ENCODE measurements at regions not wholly inside any gene's neighbourhood (a gene's known extent, or its start where the extent isn't known, plus 50 kb on each side); places are given as distances from the start of the nearest gene placed in this dataset.

DNA sequence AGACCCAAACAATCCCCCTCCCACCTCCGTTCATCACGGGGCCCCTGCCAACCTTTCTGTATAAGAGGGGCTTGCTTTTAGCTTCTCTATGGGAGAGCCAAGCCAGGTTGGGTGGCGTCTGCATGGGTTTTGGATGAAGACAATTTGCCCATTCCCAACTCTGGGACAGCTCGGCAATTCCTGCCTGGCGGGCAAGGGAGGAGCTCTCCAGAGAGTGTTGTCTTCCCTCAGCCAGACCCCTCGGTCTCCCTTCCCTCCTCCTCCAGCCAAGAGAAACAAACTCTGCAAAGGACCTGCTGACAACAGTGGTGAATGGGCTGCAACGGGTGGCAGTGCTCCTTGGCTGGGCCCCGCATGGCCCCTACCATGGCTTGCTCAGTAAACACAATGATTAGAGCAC is 267.2 kb upstream of the HDAC4 start:
- Mint-ChIP-seq H3K27me3 (ENCODE audit: low read depth) (peaks cover 32% of the 10 kb centered on the region), H3K4me3 (no peak overlapping the region), H3K27ac (no peak overlapping the region), H3K9me3 (no peaks in the 10 kb centered on the region), H3K36me3 (ENCODE audit: low read depth) (no peaks in the 10 kb centered on the region), H3K4me1 (no peaks in the 10 kb centered on the region)
- TF ChIP-seq, protein P1, sequence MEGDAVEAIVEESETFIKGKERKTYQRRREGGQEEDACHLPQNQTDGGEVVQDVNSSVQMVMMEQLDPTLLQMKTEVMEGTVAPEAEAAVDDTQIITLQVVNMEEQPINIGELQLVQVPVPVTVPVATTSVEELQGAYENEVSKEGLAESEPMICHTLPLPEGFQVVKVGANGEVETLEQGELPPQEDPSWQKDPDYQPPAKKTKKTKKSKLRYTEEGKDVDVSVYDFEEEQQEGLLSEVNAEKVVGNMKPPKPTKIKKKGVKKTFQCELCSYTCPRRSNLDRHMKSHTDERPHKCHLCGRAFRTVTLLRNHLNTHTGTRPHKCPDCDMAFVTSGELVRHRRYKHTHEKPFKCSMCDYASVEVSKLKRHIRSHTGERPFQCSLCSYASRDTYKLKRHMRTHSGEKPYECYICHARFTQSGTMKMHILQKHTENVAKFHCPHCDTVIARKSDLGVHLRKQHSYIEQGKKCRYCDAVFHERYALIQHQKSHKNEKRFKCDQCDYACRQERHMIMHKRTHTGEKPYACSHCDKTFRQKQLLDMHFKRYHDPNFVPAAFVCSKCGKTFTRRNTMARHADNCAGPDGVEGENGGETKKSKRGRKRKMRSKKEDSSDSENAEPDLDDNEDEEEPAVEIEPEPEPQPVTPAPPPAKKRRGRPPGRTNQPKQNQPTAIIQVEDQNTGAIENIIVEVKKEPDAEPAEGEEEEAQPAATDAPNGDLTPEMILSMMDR (IDR thresholded peaks at IDR 0.05; ENCODE audit: unreplicated experiment in 3 of 3): no peak

DNA sequence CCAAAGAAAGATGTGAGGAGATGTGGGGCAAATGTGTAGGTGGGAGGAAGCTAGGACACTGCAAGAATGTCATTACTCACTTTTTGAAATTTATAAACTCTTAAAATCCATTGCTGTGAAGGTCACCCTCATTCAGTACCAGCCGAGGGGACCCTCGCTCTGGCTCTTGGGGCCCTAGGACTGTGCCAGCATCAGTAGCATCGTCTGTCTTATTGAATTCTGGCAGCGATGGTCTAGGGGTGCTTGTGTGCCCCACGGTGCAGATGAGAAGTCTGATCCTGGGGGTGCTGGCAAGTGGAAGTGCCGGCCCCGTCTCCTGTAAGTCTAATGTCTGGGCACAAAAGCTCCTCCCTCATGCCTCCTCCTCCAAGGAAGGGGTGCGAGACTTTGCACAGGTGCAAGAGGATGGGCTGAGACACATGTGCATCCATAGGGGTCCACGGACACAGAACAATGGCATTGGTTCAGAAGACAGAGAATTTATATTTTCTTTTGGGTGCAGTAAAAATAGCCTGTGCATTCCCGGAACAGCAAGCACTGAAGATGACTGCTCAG is 266.7 kb upstream of the HDAC4 start:
- Mint-ChIP-seq H3K36me3 (ENCODE audit: low read depth) (no peaks in the 10 kb centered on the region), H3K4me1 (no peaks in the 10 kb centered on the region), H3K27ac (no peak overlapping the region), H3K9me3 (no peaks in the 10 kb centered on the region), H3K27me3 (ENCODE audit: low read depth) (peaks cover 37% of the 10 kb centered on the region), H3K4me3 (no peak overlapping the region)
- TF ChIP-seq, protein P1 (IDR thresholded peaks at IDR 0.05; ENCODE audit: unreplicated experiment in 3 of 3): no peak

DNA sequence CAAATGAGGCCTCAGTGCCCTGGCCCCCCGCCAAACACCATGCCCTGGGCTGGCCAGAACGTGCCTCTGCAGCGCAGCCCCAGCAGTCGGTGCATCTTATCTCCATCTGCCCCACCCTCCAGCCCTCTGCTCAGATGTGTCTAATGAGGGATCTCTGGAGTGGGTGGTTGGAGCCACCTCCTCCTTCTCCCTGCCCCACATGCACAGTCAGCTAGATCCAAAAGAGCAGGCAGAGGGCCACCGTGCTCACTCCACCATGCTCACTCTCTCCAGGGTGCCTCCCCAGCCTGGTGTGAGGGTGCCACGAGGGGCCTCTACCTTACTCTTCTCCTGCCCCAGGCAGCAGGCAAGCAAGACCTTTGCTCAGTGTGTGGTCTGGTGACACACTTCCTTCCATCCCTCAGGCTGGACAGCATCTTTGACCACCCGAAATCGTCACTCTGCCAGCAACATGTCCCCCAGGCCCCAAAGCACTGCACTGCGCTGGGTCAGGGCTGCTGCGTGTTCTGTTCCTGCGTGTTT is 266.1 kb upstream of the HDAC4 start:
- TF ChIP-seq, protein P1 (IDR thresholded peaks at IDR 0.05; ENCODE audit: unreplicated experiment in 3 of 3): no peak
- no peak overlapping the region for H3K4me3 Mint-ChIP-seq

DNA sequence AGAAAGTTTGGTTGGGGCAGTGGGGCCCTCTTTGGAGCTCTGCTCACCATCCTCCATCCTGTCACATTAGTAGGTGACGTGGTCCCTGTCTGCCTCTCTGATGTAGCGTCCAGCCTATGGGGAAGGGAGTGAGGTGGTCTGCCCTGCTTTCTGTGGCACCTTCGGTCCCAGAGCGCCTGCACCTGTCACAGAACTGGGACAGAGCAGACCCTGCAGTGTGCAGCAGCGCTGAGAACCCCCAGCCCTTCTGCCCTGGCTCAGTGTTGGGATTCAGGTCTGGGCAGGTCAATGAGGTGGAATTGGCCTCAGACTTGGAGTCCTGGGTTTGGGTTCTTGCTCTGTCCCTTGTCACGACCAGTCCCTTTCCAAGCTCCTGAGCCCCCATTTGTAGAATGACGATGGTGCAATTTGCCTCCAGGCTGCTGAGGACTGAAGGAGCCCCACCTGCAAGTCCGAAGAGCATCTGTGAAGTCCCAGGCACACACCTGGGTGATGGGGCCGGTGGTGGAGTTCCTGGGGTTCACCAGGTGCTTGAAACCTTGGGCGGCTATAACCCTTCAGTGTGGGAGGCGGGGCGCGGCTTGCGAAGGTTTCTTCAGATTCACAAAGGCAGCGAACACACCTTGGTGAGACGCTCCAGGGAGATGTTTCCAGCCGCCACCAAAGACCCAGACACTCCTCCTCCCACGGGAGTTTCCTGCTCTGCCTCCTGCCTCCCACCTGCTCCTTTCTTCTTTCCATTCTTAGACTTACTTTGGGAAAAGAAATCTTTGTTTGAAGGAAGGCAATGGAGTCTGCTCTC is 265.4 kb upstream of the HDAC4 start:
- Mint-ChIP-seq H3K4me3 (no peak overlapping the region), H3K36me3 (ENCODE audit: low read depth) (no peaks in the 10 kb centered on the region), H3K4me1 (no peaks in the 10 kb centered on the region), H3K27me3 (ENCODE audit: low read depth) (peaks cover 44% of the 10 kb centered on the region), H3K27ac (no peak overlapping the region), H3K9me3 (no peaks in the 10 kb centered on the region)
- TF ChIP-seq, protein P1 (IDR thresholded peaks at IDR 0.05; ENCODE audit: unreplicated experiment in 3 of 3): no peak

More for the DNA sequence above, 266.1 kb upstream of the HDAC4 start:
- Mint-ChIP-seq H3K4me1 (no peaks in the 10 kb centered on the region), H3K27me3 (ENCODE audit: low read depth) (peaks cover 41% of the 10 kb centered on the region), H3K9me3 (no peaks in the 10 kb centered on the region), H3K27ac (no peak overlapping the region), H3K36me3 (ENCODE audit: low read depth) (no peaks in the 10 kb centered on the region)

DNA sequence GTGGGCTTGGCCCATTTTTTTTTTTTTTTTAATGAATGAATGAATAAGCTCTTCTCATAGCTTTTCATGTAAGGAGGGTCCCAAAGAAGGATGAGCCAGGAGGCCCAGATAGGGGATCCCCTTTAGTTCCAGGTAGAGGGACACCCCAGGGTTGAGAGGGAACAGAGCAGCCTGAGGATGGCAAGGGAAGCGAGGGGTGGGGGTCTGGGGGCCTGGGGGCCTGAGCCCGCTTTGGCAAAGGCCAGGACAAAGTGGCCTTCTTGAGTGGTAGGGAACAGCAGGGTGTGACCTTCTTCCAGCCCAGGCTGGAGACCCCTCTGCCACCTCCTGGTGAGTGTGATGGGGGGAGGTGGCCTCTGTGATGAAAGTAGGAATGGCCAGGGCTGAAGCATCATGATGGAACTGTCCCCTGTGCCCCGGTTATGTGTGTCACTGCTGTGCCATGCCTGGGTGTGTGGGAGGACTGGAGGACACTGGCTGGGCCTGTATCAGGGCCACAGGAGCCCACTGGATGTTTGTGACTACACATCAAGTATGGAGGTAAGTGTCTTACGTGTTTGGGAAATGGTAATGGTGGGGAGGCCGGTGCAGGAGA is 263.5 kb upstream of the HDAC4 start:
- no peak overlapping the region for H3K4me3 Mint-ChIP-seq
- no peaks in the 10 kb centered on the region for H3K4me1 Mint-ChIP-seq
- no peaks in the 10 kb centered on the region for H3K36me3 Mint-ChIP-seq (ENCODE audit: low read depth)
- TF ChIP-seq, protein P1 (IDR thresholded peaks at IDR 0.05; ENCODE audit: unreplicated experiment in 3 of 3): no peak
- H3K27ac Mint-ChIP-seq: no peak overlapping the region
- peaks cover 43% of the 10 kb centered on the region for H3K27me3 Mint-ChIP-seq (ENCODE audit: low read depth)
- H3K9me3 Mint-ChIP-seq: no peaks in the 10 kb centered on the region

Measured in nephron (organoid).